SHP77 (cell line): ENCODE measurements at regions not wholly inside any gene's neighbourhood (a gene's known extent, or its start where the extent isn't known, plus 50 kb on each side); places are given as distances from the start of the nearest gene placed in this dataset.

Experiments
- DNase-seq, 2 experiments: peaks; one replicate each; lab custom pipeline; 2025; lab: John Stamatoyannopoulos, UW

GRCh38 chr3:165346503-165346902 is 150.3 kb upstream of the SLITRK3 start:
- no peak for DNase-seq

- DNase-seq: no peak
These were observed 147.0 kb upstream of the SLITRK3 start for GRCh38 chr3:165343185-165343584.

- DNase-seq: peak in 1 of 2 experiments; percentile 8
These were observed 143.6 kb upstream of the SLITRK3 start for GRCh38 chr3:165339753-165340152.

GRCh38 chr3:165336786-165337185 is 140.6 kb upstream of the SLITRK3 start:
- DNase-seq: no peak
